Endothelial cell of umbilical vein (primary cell): ENCODE measurements at regions not wholly inside any gene's neighbourhood (a gene's known extent, or its start where the extent isn't known, plus 50 kb on each side); places are given as distances from the start of the nearest gene placed in this dataset.

Experiments used
- BruUV-seq: library from RNA; stranded (reverse); fragments of 400-500 nt; replicated peaks from 2 replicates; lab custom pipeline; 2021; lab: Mats Ljungman, UMichigan
- CTCF ChIA-PET: fragments of 300-600, 350-600 bp; sonication (Branson Sonifier 250); formaldehyde crosslinking; loops from one replicate; lab custom pipeline; 2021; ENCODE audit warnings: antibody characterized with exemption, inconsistent platforms; lab: Charles Lee
- POLR2A ChIA-PET: fragments of 300-600, 350-600 bp; sonication (Branson Sonifier 250); formaldehyde crosslinking; loops from one replicate; lab custom pipeline; 2021; ENCODE audit warnings: antibody characterized with exemption, inconsistent platforms; lab: Charles Lee
- DNase-seq: peaks from one replicate; pipeline ENCODE4 v3.0.0-alpha.2; 2011; ENCODE audit warnings: low read depth, low spot score
- FAIRE-seq: peaks from 2 replicates; lab custom pipeline; 2011; peaks lifted over from hg19 to GRCh38; lab: Jason Lieb, UNC
- H2AFZ ChIP-seq: 2 replicates; pipeline ENCODE4 v1.6.0; 2012; ENCODE audit warnings: low read depth, low read length, control low read depth, inconsistent platforms
- H3K27ac ChIP-seq: 2 replicates; pipeline ENCODE4 v1.5.1; 2011; ENCODE audit warnings: low read depth, mild to moderate bottlenecking, control low read depth, low read length, moderate library complexity; ENCODE audit not compliant: insufficient read depth
- H3K27me3 ChIP-seq, 2 experiments: 2 replicates each; pipeline versions ENCODE4 v1.6.0 to v1.6.1; 2011; ENCODE audit warnings: low read length in 2 of 2, mixed read lengths in 1 of 2; ENCODE audit not compliant: control insufficient read depth in 2 of 2, insufficient read depth in 2 of 2
- H3K36me3 ChIP-seq, 2 experiments: 2 replicates in 1 of 2; 3 replicates in 1 of 2; pipeline ENCODE4 v1.5.1; 2011; ENCODE audit warnings: low read length in 2 of 2, mild to moderate bottlenecking in 1 of 2, moderate library complexity in 1 of 2; ENCODE audit not compliant: control insufficient read depth in 2 of 2, insufficient read depth in 2 of 2; ENCODE audit errors: extremely low read depth in 1 of 2
- H3K4me1 ChIP-seq: 3 replicates; pipeline ENCODE4 v1.5.1; 2011; ENCODE audit warnings: mild to moderate bottlenecking, low read length; ENCODE audit not compliant: control insufficient read depth, insufficient read depth; ENCODE audit errors: extremely low read depth
- H3K4me2 ChIP-seq: 2 replicates; pipeline ENCODE4 v1.6.1; 2011; ENCODE audit warnings: low read length, control low read depth, mixed read lengths; ENCODE audit not compliant: insufficient read depth
- H3K4me3 ChIP-seq, 3 experiments: fragments of 200-600 bp in 1 of 3; sonication (generic), shearing (Covaris generic) in 1 of 3; replicated peaks in 1 of 3; 2 replicates each; pipeline ENCODE4 v1.5.1; 2011 to 2016; ENCODE audit warnings: control low read depth in 3 of 3, low read length in 3 of 3, mild to moderate bottlenecking in 2 of 3, inconsistent platforms in 1 of 3, low read depth in 1 of 3, moderate library complexity in 1 of 3; ENCODE audit not compliant: insufficient read depth in 1 of 3
- H3K79me2 ChIP-seq: 2 replicates; pipeline ENCODE4 v1.6.0; 2012; ENCODE audit warnings: low read length, inconsistent platforms; ENCODE audit not compliant: control insufficient read depth, insufficient read depth
- H3K9ac ChIP-seq: replicated peaks from 2 replicates; pipeline ENCODE3; 2011; ENCODE audit warnings: low read length, control low read depth; ENCODE audit not compliant: insufficient read depth; ENCODE audit errors: extremely low read depth
- H3K9me1 ChIP-seq: replicated peaks from 3 replicates; pipeline ENCODE4 v1.6.0; 2011; ENCODE audit warnings: mild to moderate bottlenecking, low read length; ENCODE audit not compliant: control insufficient read depth, insufficient read depth; ENCODE audit errors: extremely low read depth
- H3K9me3 ChIP-seq: replicated peaks from 2 replicates; pipeline ENCODE4 v1.5.1; 2012; ENCODE audit warnings: low read length, inconsistent platforms; ENCODE audit not compliant: control insufficient read depth, insufficient read depth
- H4K20me1 ChIP-seq: replicated peaks from 2 replicates; pipeline ENCODE3; 2011; ENCODE audit warnings: mild to moderate bottlenecking, low read length; ENCODE audit not compliant: control insufficient read depth, insufficient read depth; ENCODE audit errors: extremely low read depth
- EZH2 ChIP-seq: IDR thresholded peaks from 2 replicates; pipeline ENCODE4 v1.6.1; 2012; ENCODE audit warnings: borderline replicate concordance, low read depth, mild to moderate bottlenecking, moderate library complexity, low read length, inconsistent platforms; ENCODE audit not compliant: severe bottlenecking
- FOS ChIP-seq: IDR thresholded peaks from 2 replicates; pipeline ENCODE4 v1.6.1; 2011; ENCODE audit warnings: mild to moderate bottlenecking, low read length, moderate library complexity, borderline replicate concordance; ENCODE audit not compliant: insufficient read depth
- GATA2 ChIP-seq: IDR thresholded peaks from 2 replicates; pipeline ENCODE4 v1.7.0; 2011; ENCODE audit warnings: low read depth, mild to moderate bottlenecking, moderate library complexity, mixed read lengths, low read length; ENCODE audit not compliant: insufficient read length, insufficient read depth
- JUN ChIP-seq: IDR thresholded peaks from 2 replicates; pipeline ENCODE4 v1.6.1; 2011; ENCODE audit warnings: borderline replicate concordance, low read depth; ENCODE audit not compliant: insufficient read length, insufficient read depth
- MAX ChIP-seq: IDR thresholded peaks from 2 replicates; pipeline ENCODE4 v1.6.1; 2011; ENCODE audit not compliant: insufficient read depth, insufficient read length
- MYC ChIP-seq: IDR thresholded peaks from one replicate; pipeline ENCODE4 v1.6.1; 2011; ENCODE audit warnings: mild to moderate bottlenecking, low read depth, low read length
- POLR2A ChIP-seq: IDR thresholded peaks from 2 replicates; pipeline ENCODE4 v1.6.1; 2012; ENCODE audit warnings: low read depth, mild to moderate bottlenecking, control low read depth, low read length
- POLR2AphosphoS5 ChIP-seq: IDR thresholded peaks from 2 replicates; pipeline ENCODE4 v1.6.1; 2012; ENCODE audit warnings: low read depth, mild to moderate bottlenecking, control low read depth, low read length, moderate library complexity; ENCODE audit not compliant: insufficient read depth
- dilution Hi-C: fragments of 300-500 bp; cut with MboI; formaldehyde crosslinking; loops from one replicate; pipeline ENCODE4 v1.15.0; 2019; ENCODE audit warnings: low sequenced_read_pairs; ENCODE audit not compliant: extremely low pct_ligation_motif_present
- intact Hi-C: fragments of 100-400 bp; cut with micrococcal nuclease; formaldehyde crosslinking; loops from one replicate; pipeline ENCODE4 v1.10.0; 2022
- TF ChIP-seq, protein P1 (sequence below), 2 donors: IDR thresholded peaks; 1 replicate in 1 of 2; 2 replicates in 1 of 2; pipeline ENCODE4 v1.5.1; 2011; ENCODE audit warnings: low read length in 2 of 2, mild to moderate bottlenecking in 2 of 2, moderate library complexity in 2 of 2, control low read depth in 1 of 2, inconsistent platforms in 1 of 2, low read depth in 1 of 2; ENCODE audit not compliant: insufficient read depth in 1 of 2; ENCODE audit errors: extremely low read depth in 1 of 2

DNA sequence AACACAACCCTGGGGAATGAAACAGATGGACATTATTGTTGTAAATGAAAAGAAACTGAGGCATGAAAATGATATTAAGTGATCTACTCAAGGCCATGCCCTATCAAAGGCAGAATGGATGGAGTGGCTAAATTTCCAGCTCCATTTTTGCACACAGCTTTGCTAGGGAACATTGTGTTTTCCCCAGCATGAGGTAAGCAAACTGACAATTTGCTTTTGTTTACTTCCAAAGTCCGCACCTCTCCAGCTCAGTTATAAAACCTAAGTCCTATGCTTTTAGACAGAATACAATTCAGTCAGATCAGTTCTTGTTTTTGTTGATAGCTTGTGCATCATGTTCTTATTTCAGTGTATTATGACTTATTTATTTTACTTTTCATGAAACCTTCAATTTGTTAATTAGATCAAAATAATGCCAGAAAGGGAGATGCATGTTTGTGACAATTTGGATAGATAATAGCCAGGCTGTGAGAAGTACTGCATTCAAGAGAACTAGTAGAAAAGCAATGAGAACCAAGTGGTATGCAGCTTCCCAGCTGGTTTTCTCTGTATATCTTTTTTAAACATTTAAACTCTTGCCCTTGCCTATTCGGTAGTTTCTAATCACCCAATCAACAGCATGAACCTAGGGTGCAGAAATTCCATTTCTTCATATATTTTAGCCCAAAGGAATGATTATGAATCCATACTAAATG is 380.8 kb downstream of the SPATA31D1 start:
- intact Hi-C loops: no loop called here
- no peak overlapping the region for H3K4me3 ChIP-seq
- H3K4me2 ChIP-seq: no peak overlapping the region
- DNase-seq: no peak
- H3K4me1 ChIP-seq: no peaks in the 10 kb centered on the region
- no peak for FAIRE-seq
- H3K27me3 ChIP-seq: no peaks in the 10 kb centered on the region
- no peaks in the 10 kb centered on the region for H3K9me3 ChIP-seq
- H3K36me3 ChIP-seq: no peaks in the 10 kb centered on the region
- POLR2A ChIA-PET: no interaction called here
- TF ChIP-seq MAX: no peak
- TF ChIP-seq JUN: no peak
- TF ChIP-seq GATA2: no peak
- TF ChIP-seq POLR2AphosphoS5: no peak
- TF ChIP-seq, protein P1, sequence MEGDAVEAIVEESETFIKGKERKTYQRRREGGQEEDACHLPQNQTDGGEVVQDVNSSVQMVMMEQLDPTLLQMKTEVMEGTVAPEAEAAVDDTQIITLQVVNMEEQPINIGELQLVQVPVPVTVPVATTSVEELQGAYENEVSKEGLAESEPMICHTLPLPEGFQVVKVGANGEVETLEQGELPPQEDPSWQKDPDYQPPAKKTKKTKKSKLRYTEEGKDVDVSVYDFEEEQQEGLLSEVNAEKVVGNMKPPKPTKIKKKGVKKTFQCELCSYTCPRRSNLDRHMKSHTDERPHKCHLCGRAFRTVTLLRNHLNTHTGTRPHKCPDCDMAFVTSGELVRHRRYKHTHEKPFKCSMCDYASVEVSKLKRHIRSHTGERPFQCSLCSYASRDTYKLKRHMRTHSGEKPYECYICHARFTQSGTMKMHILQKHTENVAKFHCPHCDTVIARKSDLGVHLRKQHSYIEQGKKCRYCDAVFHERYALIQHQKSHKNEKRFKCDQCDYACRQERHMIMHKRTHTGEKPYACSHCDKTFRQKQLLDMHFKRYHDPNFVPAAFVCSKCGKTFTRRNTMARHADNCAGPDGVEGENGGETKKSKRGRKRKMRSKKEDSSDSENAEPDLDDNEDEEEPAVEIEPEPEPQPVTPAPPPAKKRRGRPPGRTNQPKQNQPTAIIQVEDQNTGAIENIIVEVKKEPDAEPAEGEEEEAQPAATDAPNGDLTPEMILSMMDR (IDR thresholded peaks at IDR 0.05; ENCODE audit: extremely low read depth in 1 of 2, insufficient read depth in 1 of 2, low read depth in 1 of 2, low read length in 2 of 2): no peak
- TF ChIP-seq POLR2A: no peak
- TF ChIP-seq FOS: no peak
- no peak for TF ChIP-seq EZH2
- no peak for TF ChIP-seq MYC
- H4K20me1 ChIP-seq: no peaks in the 10 kb centered on the region
- no peak overlapping the region for H3K27ac ChIP-seq
- H3K9ac ChIP-seq: no peak overlapping the region
- no peaks in the 10 kb centered on the region for H3K79me2 ChIP-seq
- CTCF ChIA-PET: no interaction called here
- BruUV-seq: no TSS peak
- dilution Hi-C loops: no loop called here
- H3K9me1 ChIP-seq: no peaks in the 10 kb centered on the region
- no peak overlapping the region for H2AFZ ChIP-seq
